ENCODE measurements at regions not wholly inside any gene's neighbourhood (a gene's known extent, or its start where the extent isn't known, plus 50 kb on each side); places are given as distances from the start of the nearest gene placed in this dataset.
"Not testable (repeated sequence)": the region's sequence is repeated elsewhere in the genome, so short reads cannot be mapped to it uniquely, and the experiment has no call there.

GRCh38 chr18:56448751-56449150 is 189.6 kb downstream of the TXNL1 start:
- H3K4me1 ChIP-seq (ENCODE audit: insufficient read depth): no peaks in the 10 kb centered on the region
- WGBS: 87% methylated on average over 5 of the region's 5 CpGs
- DNase-seq (ENCODE audit: extremely low spot score): no peak
- H3K36me3 ChIP-seq (ENCODE audit: insufficient read depth): no peaks in the 10 kb centered on the region
- no peak overlapping the region for H3K27ac ChIP-seq (ENCODE audit: low read depth)
- no peak overlapping the region for H3K4me3 ChIP-seq (ENCODE audit: low read depth, low read length)

- no peak for DNase-seq (ENCODE audit: extremely low spot score)
- no peak overlapping the region for H3K4me3 ChIP-seq (ENCODE audit: low read depth, low read length)
- H3K27ac ChIP-seq (ENCODE audit: low read depth): no peak overlapping the region
- 84% methylated on average over 6 of the region's 6 CpGs for WGBS
- H3K4me1 ChIP-seq (ENCODE audit: insufficient read depth): no peaks in the 10 kb centered on the region
- no peaks in the 10 kb centered on the region for H3K36me3 ChIP-seq (ENCODE audit: insufficient read depth)
These were observed 193.0 kb downstream of the TXNL1 start for GRCh38 chr18:56445422-56445821.

DNA sequence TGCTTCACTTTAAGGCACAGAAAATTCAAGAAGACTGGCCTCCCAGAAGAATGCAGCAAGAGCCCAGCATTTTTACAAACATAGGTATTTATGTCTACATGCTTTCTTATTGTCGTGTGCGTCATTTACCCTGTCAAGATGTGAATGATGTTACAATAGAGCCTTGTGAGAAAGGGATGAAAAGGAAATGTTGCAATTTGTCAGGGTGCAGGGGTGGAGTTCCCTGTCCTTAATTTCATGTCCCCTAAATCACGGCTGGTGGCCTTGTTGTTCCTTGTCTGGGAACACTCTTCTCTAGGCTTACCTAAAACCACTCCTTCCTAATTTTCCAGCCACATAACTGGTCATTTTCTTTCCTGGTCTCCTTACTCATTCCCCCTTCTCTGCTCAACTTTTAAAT is 194.2 kb downstream of the TXNL1 start:
- 89% methylated on average over 3 of the region's 3 CpGs for WGBS
- H3K27ac ChIP-seq (ENCODE audit: low read depth): no peak overlapping the region
- no peaks in the 10 kb centered on the region for H3K4me1 ChIP-seq (ENCODE audit: insufficient read depth)
- no peak for DNase-seq (ENCODE audit: extremely low spot score)
- H3K36me3 ChIP-seq (ENCODE audit: insufficient read depth): no peaks in the 10 kb centered on the region
- no peak overlapping the region for H3K4me3 ChIP-seq (ENCODE audit: low read depth, low read length)

- 71% methylated on average over 3 of the region's 3 CpGs for WGBS
- no peak overlapping the region for H3K4me3 ChIP-seq (ENCODE audit: low read depth, low read length)
- no peaks in the 10 kb centered on the region for H3K4me1 ChIP-seq (ENCODE audit: insufficient read depth)
- no peak for DNase-seq (ENCODE audit: extremely low spot score)
- H3K27ac ChIP-seq (ENCODE audit: low read depth): no peak overlapping the region
- H3K36me3 ChIP-seq (ENCODE audit: insufficient read depth): no peaks in the 10 kb centered on the region
These were observed 195.1 kb downstream of the TXNL1 start for GRCh38 chr18:56443166-56443907.

GRCh38 chr18:56438480-56438879 is 199.9 kb downstream of the TXNL1 start:
- WGBS: 90% methylated on average over 2 of the region's 2 CpGs

GRCh38 chr18:56436651-56437050 is 201.7 kb downstream of the TXNL1 start:
- Histone ChIP-seq H3K27ac (ENCODE audit: low read depth) (no peak overlapping the region), H3K4me3 (ENCODE audit: low read depth, low read length) (no peak overlapping the region), H3K4me1 (ENCODE audit: insufficient read depth) (no peaks in the 10 kb centered on the region), H3K36me3 (ENCODE audit: insufficient read depth) (no peaks in the 10 kb centered on the region)
- 48% methylated on average over 1 of the region's 1 CpG for WGBS
- no peak for DNase-seq (ENCODE audit: extremely low spot score)

More at GRCh38 chr18:56438480-56438879, 199.9 kb downstream of the TXNL1 start:
- not testable (repeated sequence) for H3K36me3 ChIP-seq (ENCODE audit: insufficient read depth); H3K4me3 ChIP-seq (ENCODE audit: low read depth, low read length); H3K27ac ChIP-seq (ENCODE audit: low read depth); H3K4me1 ChIP-seq (ENCODE audit: insufficient read depth); DNase-seq (ENCODE audit: extremely low spot score)

DNA sequence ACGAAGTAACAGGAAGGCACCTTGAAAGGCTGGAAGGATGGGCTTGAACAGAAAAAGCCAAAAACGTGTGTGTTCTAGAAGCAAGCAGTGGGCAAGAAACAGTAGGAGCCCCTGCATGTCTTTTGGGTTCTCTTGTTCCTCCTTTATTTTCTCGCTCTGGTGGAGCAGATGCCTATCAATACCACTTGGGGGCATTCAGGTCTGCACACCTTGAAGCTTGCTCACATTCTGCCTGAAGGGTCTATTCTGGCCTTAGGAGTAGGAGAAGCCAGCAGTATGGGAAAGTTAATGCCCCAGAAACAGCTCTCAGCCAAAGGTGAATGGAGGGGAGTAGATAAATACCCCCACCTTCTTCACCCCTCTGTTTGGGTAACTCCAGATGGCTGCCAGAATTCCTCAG is 204.5 kb downstream of the TXNL1 start:
- no peaks in the 10 kb centered on the region for H3K4me1 ChIP-seq (ENCODE audit: insufficient read depth)
- WGBS: 81% methylated on average over 3 of the region's 3 CpGs
- no peak overlapping the region for H3K4me3 ChIP-seq (ENCODE audit: low read depth, low read length)
- no peak for DNase-seq (ENCODE audit: extremely low spot score)
- H3K36me3 ChIP-seq (ENCODE audit: insufficient read depth): no peaks in the 10 kb centered on the region
- H3K27ac ChIP-seq (ENCODE audit: low read depth): no peak overlapping the region

- no peaks in the 10 kb centered on the region for H3K36me3 ChIP-seq (ENCODE audit: insufficient read depth)
- no peak for DNase-seq (ENCODE audit: extremely low spot score)
These were observed 206.8 kb downstream of the TXNL1 start for GRCh38 chr18:56431551-56431950.

DNA sequence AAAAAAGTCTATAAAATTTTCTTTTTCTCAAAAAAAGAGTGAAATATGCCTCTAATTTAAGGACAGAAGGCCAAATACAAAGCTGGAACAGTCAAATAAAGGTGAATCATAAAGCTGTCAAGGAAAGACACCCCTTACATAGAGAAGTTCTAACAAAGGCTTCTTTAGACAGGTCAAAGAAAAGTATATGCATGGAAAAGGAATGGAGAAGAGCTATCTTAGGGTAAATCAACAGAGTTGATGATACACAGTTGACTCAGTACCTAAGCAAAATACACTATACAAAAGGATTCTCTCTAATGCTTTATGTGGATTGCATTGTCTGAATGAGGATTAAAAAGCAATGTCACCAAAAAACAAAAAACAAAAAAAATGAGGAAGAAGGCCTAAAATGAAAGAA is 214.8 kb downstream of the TXNL1 start:
- H3K36me3 ChIP-seq (ENCODE audit: insufficient read depth): no peaks in the 10 kb centered on the region
- no peak for DNase-seq (ENCODE audit: extremely low spot score)
- no peak overlapping the region for H3K27ac ChIP-seq (ENCODE audit: low read depth)
- no peaks in the 10 kb centered on the region for H3K4me1 ChIP-seq (ENCODE audit: insufficient read depth)
- H3K4me3 ChIP-seq (ENCODE audit: low read depth, low read length): no peak overlapping the region

More at GRCh38 chr18:56431551-56431950, 206.8 kb downstream of the TXNL1 start:
- H3K27ac ChIP-seq (ENCODE audit: low read depth): no peak overlapping the region
- no peaks in the 10 kb centered on the region for H3K4me1 ChIP-seq (ENCODE audit: insufficient read depth)
- H3K4me3 ChIP-seq (ENCODE audit: low read depth, low read length): no peak overlapping the region

- no peaks in the 10 kb centered on the region for H3K36me3 ChIP-seq (ENCODE audit: insufficient read depth)
- 87% methylated on average over 2 of the region's 2 CpGs for WGBS
- DNase-seq (ENCODE audit: extremely low spot score): no peak
These were observed 216.7 kb downstream of the TXNL1 start for GRCh38 chr18:56421647-56422046.

DNA sequence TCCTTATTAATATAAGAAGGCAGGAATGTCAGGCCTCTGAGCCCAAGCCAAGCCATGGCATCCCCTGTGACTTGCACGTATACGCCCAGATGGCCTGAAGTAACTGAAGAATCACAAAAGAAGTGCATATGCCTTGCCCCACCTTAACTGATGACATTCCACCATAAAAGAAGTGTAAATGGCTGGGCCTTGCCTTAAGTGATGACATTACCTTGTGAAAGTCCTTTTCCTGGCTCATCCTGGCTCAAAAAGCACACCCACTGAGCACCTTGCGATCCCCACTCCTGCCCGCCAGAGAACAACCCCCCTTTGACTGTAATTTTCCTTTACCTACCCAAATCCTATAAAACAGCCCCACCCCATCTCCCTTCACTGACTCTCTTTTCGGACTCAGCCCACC is 217.5 kb downstream of the TXNL1 start:
- DNase-seq (ENCODE audit: extremely low spot score); H3K36me3 ChIP-seq (ENCODE audit: insufficient read depth); H3K27ac ChIP-seq (ENCODE audit: low read depth); H3K4me3 ChIP-seq (ENCODE audit: low read depth, low read length); H3K4me1 ChIP-seq (ENCODE audit: insufficient read depth): not testable (repeated sequence)
- 90% methylated on average over 5 of the region's 5 CpGs for WGBS

More at GRCh38 chr18:56421647-56422046, 216.7 kb downstream of the TXNL1 start:
- Histone ChIP-seq H3K4me3 (ENCODE audit: low read depth, low read length) (no peak overlapping the region), H3K27ac (ENCODE audit: low read depth) (no peak overlapping the region), H3K4me1 (ENCODE audit: insufficient read depth) (no peaks in the 10 kb centered on the region)

DNA sequence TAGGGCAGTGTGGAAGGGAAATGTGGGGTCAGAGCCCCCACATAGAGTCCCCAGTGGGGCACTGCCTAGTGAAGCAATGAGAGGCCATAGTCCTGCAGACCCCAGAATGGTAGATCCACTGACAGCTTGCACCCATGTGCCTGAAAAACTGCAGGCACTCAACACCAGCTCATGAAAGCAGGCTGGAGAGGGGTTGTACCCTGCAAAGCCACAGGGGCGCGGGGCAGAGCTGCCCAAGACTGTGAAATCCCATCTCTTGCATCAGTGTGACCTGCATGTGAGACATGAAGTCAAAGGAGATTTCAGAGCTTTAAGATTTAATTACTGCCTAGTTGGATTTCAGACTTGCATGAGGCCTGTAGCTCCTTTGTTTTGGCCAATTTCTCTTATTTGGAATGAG is 224.0 kb downstream of the TXNL1 start:
- H3K27ac ChIP-seq (ENCODE audit: low read depth): no peak overlapping the region
- DNase-seq (ENCODE audit: extremely low spot score): no peak
- H3K4me1 ChIP-seq (ENCODE audit: insufficient read depth): no peaks in the 10 kb centered on the region
- no peaks in the 10 kb centered on the region for H3K36me3 ChIP-seq (ENCODE audit: insufficient read depth)
- WGBS: 94% methylated on average over 2 of the region's 2 CpGs
- no peak overlapping the region for H3K4me3 ChIP-seq (ENCODE audit: low read depth, low read length)

GRCh38 chr18:56413862-56414261 is 224.5 kb downstream of the TXNL1 start:
- Histone ChIP-seq H3K27ac (ENCODE audit: low read depth) (no peak overlapping the region), H3K4me3 (ENCODE audit: low read depth, low read length) (no peak overlapping the region), H3K4me1 (ENCODE audit: insufficient read depth) (no peaks in the 10 kb centered on the region), H3K36me3 (ENCODE audit: insufficient read depth) (no peaks in the 10 kb centered on the region)
- DNase-seq (ENCODE audit: extremely low spot score): no peak
- 75% methylated on average over 3 of the region's 3 CpGs for WGBS

DNA sequence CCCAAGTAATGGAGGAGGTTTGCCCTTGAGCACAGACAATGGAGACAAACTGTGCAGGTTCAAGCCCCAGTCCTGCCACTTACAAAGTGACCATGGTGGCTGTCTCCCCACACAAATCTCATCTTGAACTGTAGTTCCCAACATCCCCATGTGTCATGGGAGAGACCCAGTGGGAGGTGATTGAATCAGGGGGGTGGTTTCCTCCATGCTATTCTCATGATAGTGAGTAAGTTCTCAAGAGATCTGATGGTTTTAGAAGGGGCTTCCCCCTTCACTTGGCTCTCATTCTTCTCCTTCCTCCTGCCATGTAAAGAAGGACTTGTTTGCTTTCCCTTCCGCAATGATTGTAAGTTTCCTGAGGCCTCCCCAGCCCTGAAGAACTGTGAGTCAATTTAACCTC is 225.4 kb downstream of the TXNL1 start:
- 98% methylated on average over 1 of the region's 1 CpG for WGBS
- no peak for DNase-seq (ENCODE audit: extremely low spot score)
- H3K36me3 ChIP-seq (ENCODE audit: insufficient read depth): no peaks in the 10 kb centered on the region
- H3K27ac ChIP-seq (ENCODE audit: low read depth): no peak overlapping the region
- H3K4me3 ChIP-seq (ENCODE audit: low read depth, low read length): no peak overlapping the region
- H3K4me1 ChIP-seq (ENCODE audit: insufficient read depth): no peaks in the 10 kb centered on the region

DNA sequence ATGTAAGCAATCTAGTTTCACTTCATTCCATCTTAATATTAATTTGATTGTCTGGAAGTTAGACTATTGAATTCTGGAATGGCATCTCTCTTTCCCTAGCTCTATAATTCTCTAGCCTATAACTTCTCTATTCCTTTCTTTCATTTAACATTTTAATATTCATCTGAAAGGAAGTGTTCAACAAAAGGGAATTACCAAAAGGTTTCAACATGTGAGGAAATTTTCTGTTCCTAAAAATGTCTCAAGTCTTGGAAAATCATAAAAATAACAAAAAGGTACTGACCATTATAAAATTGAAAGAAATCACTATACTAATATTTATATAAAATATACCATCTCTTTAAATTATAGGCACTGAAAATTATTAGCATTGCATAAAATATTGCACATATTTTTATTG is 228.7 kb downstream of the TXNL1 start:
- DNase-seq (ENCODE audit: extremely low spot score): no peak
- no peaks in the 10 kb centered on the region for H3K4me1 ChIP-seq (ENCODE audit: insufficient read depth)

More for the DNA sequence above, 228.7 kb downstream of the TXNL1 start:
- H3K27ac ChIP-seq (ENCODE audit: low read depth): no peak overlapping the region
- no peaks in the 10 kb centered on the region for H3K36me3 ChIP-seq (ENCODE audit: insufficient read depth)
- H3K4me3 ChIP-seq (ENCODE audit: low read depth, low read length): no peak overlapping the region

Data from urinary bladder (tissue), 3 donors.